Left lobe of liver (tissue), 2 donors: ENCODE measurements at regions not wholly inside any gene's neighbourhood (a gene's known extent, or its start where the extent isn't known, plus 50 kb on each side); places are given as distances from the start of the nearest gene placed in this dataset.
"Not testable (repeated sequence)": the region's sequence is repeated elsewhere in the genome, so short reads cannot be mapped to it uniquely, and the experiment has no call there.

Experiments used
- ATAC-seq: fragments of 200-7000 bp; cut with Tn5 transposase; one replicate; pipeline ENCODE4 v1.9.1; 2020; ENCODE audit warnings: mild to moderate bottlenecking, moderate library complexity
- DNase-seq: peaks from one replicate; pipeline ENCODE4 v3.0.0-alpha.2; 2020; ENCODE audit warnings: low spot score
- donor health status: DM: no; HTN: no; CAD: no; lungs with moderate emphysema.
- donor health status: DM: no; HTN: yes; CAD: no.

DNA sequence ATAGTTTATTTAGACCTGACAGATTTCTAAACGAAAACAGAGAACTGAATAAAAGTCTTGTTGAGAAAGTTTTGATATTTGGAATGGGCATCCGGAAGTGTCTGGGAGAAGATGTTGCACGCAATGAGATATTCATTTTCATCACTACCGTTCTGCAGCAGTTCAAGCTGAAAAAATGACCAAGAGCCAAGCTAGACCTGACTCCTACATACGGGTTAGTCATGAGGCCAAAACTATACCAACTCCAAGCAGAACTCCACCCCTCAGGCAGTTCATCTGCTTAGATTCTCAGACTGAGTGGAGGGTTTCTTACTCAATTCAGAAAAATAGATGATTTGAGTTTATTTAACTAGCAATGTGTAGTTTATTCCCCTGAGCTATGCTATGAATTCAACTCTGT lies 95.4 kb upstream of the ANXA1 start:
- DNase-seq (no peak), ATAC-seq (no peak)

GRCh38 chr9:73054091-73054490 lies 97.6 kb upstream of the ANXA1 start:
- ATAC-seq = no peak
- no peak for DNase-seq

GRCh38 chr9:73053543-73053942 lies 98.1 kb upstream of the ANXA1 start:
- DNase-seq (no peak), ATAC-seq (peak; percentile 69)

GRCh38 chr9:73050887-73051550 lies 98.2 kb upstream of the ALDH1A1 start:
- peak; percentile 80 for DNase-seq
- peak; percentile 96 for ATAC-seq

GRCh38 chr9:73050065-73050816 lies 97.4 kb upstream of the ALDH1A1 start:
- DNase-seq = no peak
- ATAC-seq = no peak

DNA sequence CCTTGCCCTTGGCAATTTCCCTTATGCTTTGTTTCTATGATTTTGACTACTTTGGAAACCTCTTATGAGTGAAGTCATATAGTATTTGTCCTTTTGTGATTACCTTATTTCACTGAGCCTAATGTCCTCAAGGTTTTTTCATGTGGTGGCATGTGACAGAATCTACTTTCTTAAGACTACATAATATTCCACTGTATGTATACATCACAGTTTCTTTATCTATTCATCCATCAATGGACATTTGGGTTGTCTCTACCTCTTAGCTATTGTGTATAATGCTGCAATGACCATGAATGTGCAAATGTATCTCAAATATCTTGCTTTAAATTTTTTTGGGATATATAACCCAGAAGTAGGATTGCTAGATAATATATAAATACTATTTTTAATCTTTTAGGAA lies 96.4 kb upstream of the ALDH1A1 start:
- no peak for ATAC-seq
- DNase-seq = no peak

GRCh38 chr9:73046769-73047168 lies 93.9 kb upstream of the ALDH1A1 start:
- no peak for ATAC-seq
- no peak for DNase-seq

DNA sequence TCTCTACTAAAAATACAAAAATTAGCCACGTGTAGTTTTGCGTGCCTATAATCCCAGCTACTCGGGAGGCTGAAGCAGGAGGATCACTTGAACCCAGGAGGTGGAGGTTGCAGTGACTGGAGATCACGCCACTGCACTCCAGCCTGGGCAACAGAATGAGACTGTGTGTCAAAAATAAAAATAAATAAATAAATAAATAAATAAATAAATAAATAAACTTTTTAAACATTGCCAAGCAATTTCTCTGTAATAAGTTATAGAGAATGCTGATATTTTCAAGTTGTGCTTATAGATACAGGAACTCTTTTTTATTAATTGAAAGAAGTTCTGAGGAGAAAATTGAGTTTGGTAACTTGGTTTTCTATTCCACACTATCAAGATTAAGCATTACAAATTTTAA lies 91.9 kb upstream of the ALDH1A1 start:
- DNase-seq, ATAC-seq: not testable (repeated sequence)

GRCh38 chr9:73042155-73042554 lies 89.3 kb upstream of the ALDH1A1 start:
- ATAC-seq (no peak), DNase-seq (no peak)

DNA sequence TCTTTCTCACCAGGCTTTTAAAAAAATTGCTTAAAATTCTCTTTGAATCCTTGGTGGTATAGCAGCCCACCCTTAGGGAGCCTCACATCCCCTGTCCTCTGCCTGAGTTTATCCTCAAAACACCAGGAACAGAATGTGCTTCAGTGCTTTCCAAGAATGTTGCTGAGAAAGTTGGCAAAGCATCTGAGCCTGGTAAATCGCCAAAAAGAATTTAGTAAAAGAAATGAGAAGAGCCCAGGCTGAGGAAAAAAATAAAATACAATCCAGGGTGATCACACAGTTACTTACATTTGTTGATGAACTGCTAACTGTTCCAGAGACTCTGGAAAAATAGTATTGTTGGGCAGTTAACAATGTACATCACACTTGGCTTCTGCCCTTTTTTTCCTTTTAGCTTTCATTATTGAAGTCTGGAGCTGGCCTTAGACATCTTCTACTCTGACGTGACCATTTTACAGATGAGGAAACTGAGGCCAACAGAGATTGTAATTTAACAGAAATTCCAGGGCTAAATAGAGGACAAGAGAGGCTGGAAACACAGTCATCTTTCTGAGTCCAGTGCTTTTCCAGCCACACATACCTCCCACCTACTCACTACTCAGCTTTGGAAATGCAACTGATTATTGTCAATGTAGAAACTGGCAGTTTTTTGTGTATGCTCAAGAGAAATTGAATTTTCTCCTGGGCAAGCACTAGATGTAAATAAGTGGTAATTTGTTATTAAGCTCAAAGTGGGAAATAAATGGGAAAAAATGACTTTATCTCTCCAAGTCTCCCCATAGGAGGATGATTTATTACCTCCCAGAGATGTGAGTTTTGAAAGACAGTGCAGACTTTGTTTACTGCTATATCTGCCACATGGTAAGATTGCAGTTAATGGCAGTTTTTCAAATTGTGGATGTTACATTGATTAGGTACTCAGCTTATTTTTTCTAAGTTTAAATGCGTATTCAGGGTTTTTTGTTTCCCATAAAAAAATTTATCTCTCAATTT lies 86.7 kb upstream of the ALDH1A1 start:
- ATAC-seq (no peak), DNase-seq (no peak)

- DNase-seq = peak; percentile 63
- peak; percentile 71 for ATAC-seq
Observed at GRCh38 chr9:73038613-73039012, 85.8 kb upstream of the ALDH1A1 start.

- ATAC-seq = peak; percentile 76
- DNase-seq = peak; percentile 50
Observed at GRCh38 chr9:73038089-73038509, 85.2 kb upstream of the ALDH1A1 start.

DNA sequence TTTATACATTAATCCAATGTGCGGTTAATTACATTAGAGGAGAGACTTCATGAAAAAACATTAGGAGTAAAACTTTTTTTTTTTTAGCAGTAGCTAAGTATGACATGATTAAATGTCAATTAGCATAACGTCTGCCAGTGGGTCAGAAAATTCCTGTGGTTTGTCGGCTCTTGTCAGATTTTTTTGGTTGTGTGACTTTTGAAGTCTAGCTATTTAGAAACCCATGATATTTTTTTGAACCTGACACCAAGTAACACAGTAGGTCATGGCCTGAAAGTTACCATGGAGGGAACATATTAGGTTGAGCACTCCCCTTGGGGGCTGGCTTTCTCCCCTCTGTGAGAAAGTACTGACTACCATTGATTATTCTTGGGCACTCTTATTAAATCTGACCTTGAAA lies 84.8 kb upstream of the ALDH1A1 start:
- no peak for DNase-seq
- ATAC-seq = peak; percentile 50

DNA sequence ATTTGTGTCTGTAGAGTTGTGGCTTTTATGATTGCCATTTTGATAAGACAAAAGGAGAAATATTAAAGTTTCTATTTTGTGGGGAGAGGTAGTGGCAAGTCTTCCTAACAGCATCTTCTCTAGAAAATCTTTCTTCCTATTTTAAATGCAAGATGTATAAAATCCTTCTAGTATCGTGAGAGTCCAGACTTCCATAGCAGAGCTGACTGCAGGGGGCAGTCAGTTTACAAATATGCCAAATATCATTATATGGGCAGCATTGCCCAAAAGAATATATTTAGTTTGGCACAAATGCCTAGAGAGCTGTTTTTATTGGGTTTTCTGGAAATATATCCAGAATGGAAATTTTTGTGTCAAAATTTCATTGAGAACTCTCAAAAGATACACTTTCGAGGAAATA lies 82.1 kb upstream of the ALDH1A1 start:
- no peak for ATAC-seq
- DNase-seq = no peak

DNA sequence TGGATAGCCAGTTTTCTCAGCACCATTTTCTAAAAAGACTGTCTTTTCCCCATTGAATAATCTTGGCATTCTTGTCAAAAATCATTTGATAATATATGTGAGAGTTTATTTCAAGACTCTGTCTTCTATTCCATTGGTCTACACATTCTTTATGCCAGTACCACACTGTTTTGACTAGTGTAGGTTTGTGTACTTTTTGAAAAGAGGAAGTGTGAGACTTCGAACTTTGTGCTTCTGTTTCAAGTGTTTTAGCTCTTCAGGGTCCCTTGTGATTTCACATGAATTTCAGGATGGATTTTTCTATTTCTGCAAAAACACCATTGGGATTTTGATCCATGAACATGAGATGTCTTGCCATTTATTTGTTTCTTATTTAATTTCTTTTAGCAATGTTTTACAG lies 78.5 kb upstream of the ALDH1A1 start:
- ATAC-seq = no peak
- DNase-seq = no peak

- DNase-seq (no peak), ATAC-seq (no peak)
Observed at GRCh38 chr9:73030370-73031030, 77.6 kb upstream of the ALDH1A1 start.

DNA sequence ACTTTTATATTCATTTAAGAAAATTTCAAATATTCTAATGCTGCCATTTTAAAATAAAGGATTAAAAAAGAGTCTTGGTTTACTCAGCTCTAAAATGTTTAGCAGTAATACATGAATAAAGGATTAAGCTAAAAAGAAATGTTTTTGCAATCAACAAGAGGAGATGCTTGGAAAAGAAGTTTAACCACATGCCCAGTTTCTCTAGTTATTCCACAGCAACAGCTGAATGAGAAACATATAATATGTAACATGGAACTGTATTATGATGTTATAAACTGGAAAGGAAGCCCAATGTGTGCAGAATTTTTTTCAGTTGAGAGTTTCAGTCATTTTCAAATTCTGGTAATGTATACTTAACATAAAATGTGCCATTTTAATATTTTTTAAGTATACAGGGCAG lies 76.5 kb upstream of the ALDH1A1 start:
- DNase-seq (no peak), ATAC-seq (no peak)

DNA sequence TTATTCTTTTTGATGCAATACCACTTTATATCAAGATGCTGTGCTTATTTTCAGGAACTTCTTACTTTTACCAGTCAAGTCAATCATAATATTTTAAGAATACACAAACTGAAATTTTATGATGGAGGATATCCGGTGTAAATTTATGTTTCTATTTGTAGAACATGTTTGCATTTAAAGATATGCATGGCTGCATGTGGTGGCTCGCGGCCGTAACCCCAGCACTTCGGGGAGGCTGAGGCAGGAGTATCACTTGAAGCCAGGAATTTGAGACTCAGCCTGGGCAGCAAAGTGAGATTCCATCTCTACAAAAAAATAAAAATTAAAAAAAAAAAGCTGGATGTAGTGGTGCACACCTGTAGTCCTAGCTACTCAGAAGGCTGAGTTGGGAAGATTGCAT lies 73.5 kb upstream of the ALDH1A1 start:
- ATAC-seq = no peak
- no peak for DNase-seq

DNA sequence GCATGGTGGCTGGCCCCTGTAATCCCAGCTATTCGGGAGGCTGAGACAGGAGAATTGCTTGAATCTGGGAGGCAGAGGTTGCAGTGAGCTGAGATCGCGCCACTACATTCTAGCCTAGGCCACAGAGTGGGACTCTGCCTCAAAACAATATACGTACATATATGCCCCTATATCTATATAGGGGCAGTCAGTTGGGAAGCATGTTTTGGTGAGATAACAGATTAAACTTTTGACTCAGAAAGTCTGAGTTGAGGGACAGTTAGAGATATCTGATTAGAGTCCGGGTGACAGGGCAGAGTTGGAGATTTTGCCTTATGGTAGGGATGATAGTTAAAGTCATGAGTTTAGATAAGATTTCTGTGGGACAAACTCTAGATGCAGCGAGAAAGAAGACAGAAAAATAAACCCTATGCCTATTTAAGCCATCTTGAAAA lies 71.8 kb upstream of the ALDH1A1 start:
- no peak for DNase-seq
- ATAC-seq = no peak

- DNase-seq (peak; percentile 68), ATAC-seq (peak; percentile 99)
Observed at GRCh38 chr9:73023025-73023541, 70.2 kb upstream of the ALDH1A1 start.

DNA sequence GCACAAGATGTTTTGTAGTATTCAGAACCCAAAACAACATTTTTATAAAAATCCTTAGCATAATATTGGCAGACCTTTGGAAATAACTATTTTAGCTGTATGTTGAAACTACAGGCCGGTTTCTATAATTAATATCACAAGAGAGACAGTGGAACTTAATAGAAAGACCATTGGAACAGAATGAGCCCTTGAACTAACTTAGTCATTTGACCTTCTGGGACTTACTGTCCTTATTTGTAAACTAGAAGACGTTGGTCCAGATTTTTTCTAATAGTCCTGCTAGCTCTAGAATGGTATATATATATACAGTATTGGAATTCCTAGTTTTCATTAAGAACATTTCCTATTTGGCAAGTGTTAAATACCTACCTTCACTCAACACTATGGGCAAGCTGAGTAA lies 69.5 kb upstream of the ALDH1A1 start:
- DNase-seq = no peak
- ATAC-seq = no peak
